DMS114 treated with DMSO at 0.1 percent for 48 hours (cell line): ENCODE measurements at regions not wholly inside any gene's neighbourhood (a gene's known extent, or its start where the extent isn't known, plus 50 kb on each side); places are given as distances from the start of the nearest gene placed in this dataset.
"Not testable (repeated sequence)": the region's sequence is repeated elsewhere in the genome, so short reads cannot be mapped to it uniquely, and the experiment has no call there.

Experiments
- DNase-seq: peaks from one replicate; lab custom pipeline; 2025; ENCODE audit not compliant: unreplicated experiment; lab: John Stamatoyannopoulos, UW

- no peak for DNase-seq
Measured at GRCh38 chr4:187470061-187470460, 525.5 kb upstream of the ZFP42 start.

- no peak for DNase-seq
Measured at GRCh38 chr4:187474238-187474637, 521.3 kb upstream of the ZFP42 start.

- DNase-seq = no peak
Measured at GRCh38 chr4:187475901-187476300, 519.7 kb upstream of the ZFP42 start.

- DNase-seq = no peak
Measured at GRCh38 chr4:187477224-187477623, 518.3 kb upstream of the ZFP42 start.

- DNase-seq = no peak
Measured at GRCh38 chr4:187478292-187479140, 517.1 kb upstream of the ZFP42 start.

GRCh38 chr4:187479511-187479910 is 516.1 kb upstream of the ZFP42 start:
- no peak for DNase-seq

- DNase-seq = no peak
Measured at GRCh38 chr4:187480146-187481145, 515.1 kb upstream of the ZFP42 start.

GRCh38 chr4:187484186-187484585 is 511.4 kb upstream of the ZFP42 start:
- DNase-seq = no peak

GRCh38 chr4:187485676-187486075 is 509.9 kb upstream of the ZFP42 start:
- DNase-seq = no peak

- DNase-seq = no peak
Measured at GRCh38 chr4:187491286-187491685, 504.3 kb upstream of the ZFP42 start.

GRCh38 chr4:187491959-187492358 is 503.6 kb upstream of the ZFP42 start:
- no peak for DNase-seq

- DNase-seq = no peak
Measured at GRCh38 chr4:187493661-187494060, 501.9 kb upstream of the ZFP42 start.

GRCh38 chr4:187499956-187500355 is 495.6 kb upstream of the ZFP42 start:
- DNase-seq = no peak

- DNase-seq = no peak
Measured at GRCh38 chr4:187500796-187501195, 494.8 kb upstream of the ZFP42 start.

GRCh38 chr4:187501731-187502130 is 493.8 kb upstream of the ZFP42 start:
- DNase-seq = no peak

- no peak for DNase-seq
Measured at GRCh38 chr4:187504974-187505797, 490.4 kb upstream of the ZFP42 start.

- not testable (repeated sequence) for DNase-seq
Measured at GRCh38 chr4:187505798-187506141, 489.8 kb upstream of the ZFP42 start.

GRCh38 chr4:187516224-187516623 is 479.3 kb upstream of the ZFP42 start:
- DNase-seq = no peak

GRCh38 chr4:187541666-187542065 is 453.9 kb upstream of the ZFP42 start:
- DNase-seq = no peak

- no peak for DNase-seq
Measured at GRCh38 chr4:187544461-187545053, 451.0 kb upstream of the ZFP42 start.

GRCh38 chr4:187547316-187547715 is 448.3 kb upstream of the ZFP42 start:
- no peak for DNase-seq
